ENCODE measurements at regions not wholly inside any gene's neighbourhood (a gene's known extent, or its start where the extent isn't known, plus 50 kb on each side); places are given as distances from the start of the nearest gene placed in this dataset.

- TF ChIP-seq CTCF (IDR thresholded peaks at IDR 0.05): no peak
- Mint-ChIP-seq H3K36me3 (ENCODE audit: low read depth) (no peaks in the 10 kb centered on the region), H3K4me1 (ENCODE audit: low read depth) (peaks cover 32% of the 10 kb centered on the region), H3K4me3 (ENCODE audit: unreplicated experiment) (no peak overlapping the region), H3K27ac (ENCODE audit: unreplicated experiment) (peak overlapping the region; percentile 14), H3K9me3 (ENCODE audit: low read depth) (no peaks in the 10 kb centered on the region), H3K27me3 (ENCODE audit: low read depth) (no peaks in the 10 kb centered on the region)
- no peak for DNase-seq (ENCODE audit: low spot score)
Observed at GRCh38 chr11:95577716-95578460, 211.7 kb downstream of the FAM76B start.

- no peaks in the 10 kb centered on the region for H3K36me3 Mint-ChIP-seq (ENCODE audit: low read depth)
- no peak overlapping the region for H3K4me3 Mint-ChIP-seq (ENCODE audit: unreplicated experiment)
- H3K27me3 Mint-ChIP-seq (ENCODE audit: low read depth): no peaks in the 10 kb centered on the region
- H3K27ac Mint-ChIP-seq (ENCODE audit: unreplicated experiment): no peak overlapping the region
- TF ChIP-seq CTCF (IDR thresholded peaks at IDR 0.05): no peak
- H3K9me3 Mint-ChIP-seq (ENCODE audit: low read depth): no peaks in the 10 kb centered on the region
- no peak for DNase-seq (ENCODE audit: low spot score)
- H3K4me1 Mint-ChIP-seq (ENCODE audit: low read depth): peaks cover 32% of the 10 kb centered on the region
Observed at GRCh38 chr11:95576146-95576845, 213.3 kb downstream of the FAM76B start.

- no peak for TF ChIP-seq CTCF (IDR thresholded peaks at IDR 0.05)
- no peaks in the 10 kb centered on the region for H3K27me3 Mint-ChIP-seq (ENCODE audit: low read depth)
- H3K4me1 Mint-ChIP-seq (ENCODE audit: low read depth): peaks cover 32% of the 10 kb centered on the region
- H3K9me3 Mint-ChIP-seq (ENCODE audit: low read depth): no peaks in the 10 kb centered on the region
- no peak for DNase-seq (ENCODE audit: low spot score)
- H3K4me3 Mint-ChIP-seq (ENCODE audit: unreplicated experiment): no peak overlapping the region
- H3K27ac Mint-ChIP-seq (ENCODE audit: unreplicated experiment): no peak overlapping the region
- no peaks in the 10 kb centered on the region for H3K36me3 Mint-ChIP-seq (ENCODE audit: low read depth)
Observed at GRCh38 chr11:95575517-95575916, 214.1 kb downstream of the FAM76B start.

- no peak overlapping the region for H3K27ac Mint-ChIP-seq (ENCODE audit: unreplicated experiment)
- peaks cover 7% of the 10 kb centered on the region for H3K9me3 Mint-ChIP-seq (ENCODE audit: low read depth)
- H3K4me1 Mint-ChIP-seq (ENCODE audit: low read depth): peaks cover 41% of the 10 kb centered on the region
- no peak overlapping the region for H3K4me3 Mint-ChIP-seq (ENCODE audit: unreplicated experiment)
- H3K27me3 Mint-ChIP-seq (ENCODE audit: low read depth): no peaks in the 10 kb centered on the region
- peaks cover 7% of the 10 kb centered on the region for H3K36me3 Mint-ChIP-seq (ENCODE audit: low read depth)
- no peak for DNase-seq (ENCODE audit: low spot score)
- TF ChIP-seq CTCF (IDR thresholded peaks at IDR 0.05): no peak
Observed at GRCh38 chr11:95571718-95572260, 217.8 kb downstream of the FAM76B start.

GRCh38 chr11:95570845-95571244 lies 218.7 kb downstream of the FAM76B start:
- TF ChIP-seq CTCF (IDR thresholded peaks at IDR 0.05): no peak
- no peak for DNase-seq (ENCODE audit: low spot score)
- H3K4me3 Mint-ChIP-seq (ENCODE audit: unreplicated experiment): no peak overlapping the region
- peaks cover 40% of the 10 kb centered on the region for H3K4me1 Mint-ChIP-seq (ENCODE audit: low read depth)
- H3K36me3 Mint-ChIP-seq (ENCODE audit: low read depth): peaks cover 7% of the 10 kb centered on the region
- H3K9me3 Mint-ChIP-seq (ENCODE audit: low read depth): peaks cover 7% of the 10 kb centered on the region
- no peak overlapping the region for H3K27ac Mint-ChIP-seq (ENCODE audit: unreplicated experiment)
- H3K27me3 Mint-ChIP-seq (ENCODE audit: low read depth): no peaks in the 10 kb centered on the region

Data from chondrocyte (in vitro differentiated cells).